NCI-H2107 (cell line): ENCODE measurements at regions not wholly inside any gene's neighbourhood (a gene's known extent, or its start where the extent isn't known, plus 50 kb on each side); places are given as distances from the start of the nearest gene placed in this dataset.
"Not testable (repeated sequence)": the region's sequence is repeated elsewhere in the genome, so short reads cannot be mapped to it uniquely, and the experiment has no call there.

Experiments used
- DNase-seq: peaks from one replicate; lab custom pipeline; 2025; lab: John Stamatoyannopoulos, UW

GRCh38 chr3:35141406-35141805, 497.9 kb upstream of the ARPP21 start:
- DNase-seq, result no peak

GRCh38 chr3:35144011-35144410, 495.3 kb upstream of the ARPP21 start:
- DNase-seq, result no peak

- not testable (repeated sequence) for DNase-seq
These were observed 492.9 kb upstream of the ARPP21 start for GRCh38 chr3:35146256-35147035.

GRCh38 chr3:35183927-35184675, 455.2 kb upstream of the ARPP21 start:
- no peak for DNase-seq

- DNase-seq, result no peak
These were observed 454.6 kb upstream of the ARPP21 start for GRCh38 chr3:35184775-35185174.

- DNase-seq, result no peak
These were observed 451.4 kb upstream of the ARPP21 start for GRCh38 chr3:35187908-35188307.

- no peak for DNase-seq
These were observed 444.7 kb upstream of the ARPP21 start for GRCh38 chr3:35194666-35195065.

- DNase-seq, result no peak
These were observed 440.5 kb upstream of the ARPP21 start for GRCh38 chr3:35198857-35199256.

- no peak for DNase-seq
These were observed 439.3 kb upstream of the ARPP21 start for GRCh38 chr3:35200056-35200455.

- DNase-seq, result no peak
These were observed 438.1 kb upstream of the ARPP21 start for GRCh38 chr3:35201211-35201610.

GRCh38 chr3:35215525-35216500, 423.5 kb upstream of the ARPP21 start:
- no peak for DNase-seq

GRCh38 chr3:35216501-35217266, 422.6 kb upstream of the ARPP21 start:
- no peak for DNase-seq

GRCh38 chr3:35223632-35224394, 415.5 kb upstream of the ARPP21 start:
- DNase-seq, result no peak

- DNase-seq, result no peak
These were observed 414.6 kb upstream of the ARPP21 start for GRCh38 chr3:35224565-35225295.

GRCh38 chr3:35241236-35241635, 398.1 kb upstream of the ARPP21 start:
- DNase-seq, result no peak

GRCh38 chr3:35254917-35255316, 384.4 kb upstream of the ARPP21 start:
- no peak for DNase-seq

GRCh38 chr3:35257641-35258040, 381.7 kb upstream of the ARPP21 start:
- DNase-seq, result no peak

- DNase-seq, result no peak
These were observed 376.9 kb upstream of the ARPP21 start for GRCh38 chr3:35262406-35262805.

- DNase-seq, result no peak
These were observed 375.8 kb upstream of the ARPP21 start for GRCh38 chr3:35263477-35263876.

GRCh38 chr3:35266065-35266464, 373.3 kb upstream of the ARPP21 start:
- DNase-seq, result not testable (repeated sequence)
